Erythroblast (primary cell): ENCODE measurements at regions not wholly inside any gene's neighbourhood (a gene's known extent, or its start where the extent isn't known, plus 50 kb on each side); places are given as distances from the start of the nearest gene placed in this dataset.

Experiments used
- GATA1 ChIP-seq: IDR thresholded peaks from 2 replicates; pipeline ENCODE4 v1.6.1; 2011; ENCODE audit warnings: low read depth, mild to moderate bottlenecking, control low read depth, low read length, moderate library complexity
- POLR2A ChIP-seq: IDR thresholded peaks from 2 replicates; pipeline ENCODE4 v1.6.1; 2011; ENCODE audit warnings: mild to moderate bottlenecking, low read length

GRCh38 chr2:17334300-17334699, 183.9 kb downstream of the RAD51AP2 start:
- no peak for TF ChIP-seq POLR2A
- TF ChIP-seq GATA1: no peak
